CD4-positive, alpha-beta T cell treated with Interleukin-21 for 1 hour (primary cell): ENCODE measurements at regions not wholly inside any gene's neighbourhood (a gene's known extent, or its start where the extent isn't known, plus 50 kb on each side); places are given as distances from the start of the nearest gene placed in this dataset.

Source experiments
- DNase-seq: peaks from one replicate; pipeline ENCODE4 v3.0.0-alpha.2; 2020

DNA sequence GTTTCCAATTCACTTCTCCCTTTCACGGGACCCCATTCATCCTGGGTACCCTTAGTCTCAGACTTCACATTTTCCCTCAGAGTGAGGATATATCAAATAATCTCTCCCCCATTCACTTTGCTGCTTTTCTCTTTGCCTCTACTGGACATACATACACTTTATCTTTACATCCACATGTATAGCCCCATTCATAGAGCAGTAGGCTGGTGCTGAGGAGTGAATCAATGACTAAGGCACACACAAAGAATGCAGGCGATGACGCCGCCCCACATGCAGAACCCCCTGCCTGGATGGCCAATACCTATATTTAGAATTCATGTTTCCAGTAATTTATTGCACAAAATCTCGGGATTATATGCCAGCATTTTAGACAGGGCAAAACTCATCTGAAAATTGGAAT, 554.3 kb upstream of the TENM3 start:
- no peak for DNase-seq

DNA sequence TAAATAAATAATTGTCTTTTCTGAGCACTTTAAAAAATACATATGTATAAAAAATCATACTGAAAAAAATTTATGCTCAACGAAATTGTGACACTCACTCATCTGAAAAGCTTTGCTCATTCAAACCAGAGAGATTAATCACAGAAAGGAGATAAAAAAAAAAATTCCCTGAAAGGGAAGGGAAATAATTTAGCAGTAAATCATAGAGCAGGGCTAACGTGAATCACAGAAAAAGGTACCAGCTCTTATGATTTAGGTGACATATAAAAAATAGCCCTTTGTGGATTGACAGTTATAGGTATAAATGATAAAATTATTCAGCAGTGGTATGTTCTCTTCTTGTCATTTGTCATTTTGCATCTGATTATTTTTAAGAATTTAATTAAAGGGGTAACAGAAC, 552.7 kb upstream of the TENM3 start:
- no peak for DNase-seq

DNA sequence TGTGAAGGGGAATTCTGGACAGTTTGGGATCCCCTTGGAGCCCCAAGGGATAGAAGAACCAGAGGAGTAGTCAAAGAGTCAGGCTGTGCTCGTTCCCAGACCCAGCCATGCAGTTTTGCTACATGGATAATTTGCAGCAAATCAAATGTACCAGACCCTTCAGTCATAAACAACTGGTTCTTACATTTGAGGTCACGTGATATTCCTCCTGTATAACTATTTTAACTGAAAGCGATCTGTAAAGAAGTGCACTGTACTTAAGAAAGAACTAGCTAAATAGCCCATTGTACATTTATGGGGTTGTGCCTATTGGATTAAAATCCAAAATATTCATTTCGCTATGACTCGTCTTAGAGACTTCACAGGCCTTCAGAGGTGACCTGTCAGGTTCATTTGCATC, 550.2 kb upstream of the TENM3 start:
- DNase-seq, result no peak

DNA sequence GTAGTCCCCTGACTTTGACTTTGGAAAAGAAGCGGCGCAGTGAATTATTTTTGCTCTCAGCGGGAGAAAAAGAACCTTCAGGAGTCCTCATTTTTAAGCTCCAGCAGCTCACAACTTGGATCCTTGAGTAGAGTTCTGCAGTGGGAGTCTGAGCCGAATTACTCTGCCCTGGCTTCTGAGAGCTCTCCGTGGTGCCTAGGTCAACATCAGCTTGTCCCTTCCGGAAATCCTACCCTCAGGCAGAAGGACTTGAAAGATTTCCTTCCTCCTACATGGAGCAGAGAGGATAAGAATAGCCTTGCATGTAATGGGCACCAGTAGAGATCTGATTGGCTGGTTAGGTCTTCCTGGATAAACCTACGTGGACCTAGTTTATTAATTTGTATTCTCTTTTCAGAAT, 549.7 kb upstream of the TENM3 start:
- no peak for DNase-seq

DNA sequence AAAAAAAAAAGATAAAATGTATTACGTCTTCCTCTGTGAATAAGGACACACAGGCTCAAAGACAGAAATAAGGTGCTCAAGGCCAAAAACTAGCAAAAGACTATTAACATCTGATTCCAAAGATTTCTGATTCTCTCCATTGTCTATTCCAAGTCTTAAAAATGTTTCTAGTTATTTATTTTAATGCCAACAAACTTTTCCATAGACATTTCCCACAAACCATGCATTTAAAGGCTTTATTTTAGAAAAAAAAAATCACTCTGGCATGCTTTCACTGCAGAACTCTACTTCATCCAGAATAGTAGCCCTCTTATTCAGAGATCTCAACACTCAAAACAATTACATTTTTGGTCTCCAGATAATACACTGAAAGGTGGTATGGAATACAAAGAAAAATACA, 545.0 kb upstream of the TENM3 start:
- DNase-seq, result no peak

DNA sequence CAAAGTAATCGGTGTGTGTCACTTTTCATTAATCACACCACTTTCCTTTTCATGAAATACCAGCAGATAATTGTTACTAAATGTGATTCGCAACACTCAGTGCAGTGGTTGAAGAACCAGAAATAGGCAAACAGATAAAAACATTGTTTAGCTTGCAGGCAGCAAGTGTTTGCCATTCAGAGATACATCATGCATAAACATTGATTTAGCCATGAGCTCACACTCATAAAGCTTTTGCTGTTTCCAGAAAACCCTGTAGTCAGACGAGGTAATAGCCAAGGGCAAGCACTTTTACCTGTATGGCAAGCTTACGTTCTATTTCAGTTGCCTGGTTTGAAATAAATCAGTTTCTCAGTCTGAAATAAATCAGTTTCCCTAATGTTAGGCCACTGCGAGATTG, 542.0 kb upstream of the TENM3 start:
- DNase-seq, result no peak

DNA sequence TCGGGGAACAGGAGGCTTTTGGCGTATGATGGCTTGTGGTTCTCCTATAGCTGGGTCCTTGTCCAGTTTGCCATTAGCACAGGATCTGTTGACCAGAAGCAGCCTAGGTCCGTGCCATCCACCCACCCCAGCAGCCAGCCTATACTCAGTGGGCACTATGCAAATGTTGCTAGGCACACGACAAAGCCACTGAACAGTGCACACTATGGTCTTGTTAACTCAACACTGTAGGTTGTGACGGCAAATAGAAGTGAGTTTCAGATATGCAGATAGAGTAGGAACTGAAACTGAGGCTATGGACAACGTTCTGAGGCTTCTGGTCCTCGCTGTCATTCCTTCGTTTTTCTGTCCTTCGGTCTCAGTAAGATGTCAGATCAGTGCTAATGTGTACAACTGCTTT, 541.3 kb upstream of the TENM3 start:
- no peak for DNase-seq

DNA sequence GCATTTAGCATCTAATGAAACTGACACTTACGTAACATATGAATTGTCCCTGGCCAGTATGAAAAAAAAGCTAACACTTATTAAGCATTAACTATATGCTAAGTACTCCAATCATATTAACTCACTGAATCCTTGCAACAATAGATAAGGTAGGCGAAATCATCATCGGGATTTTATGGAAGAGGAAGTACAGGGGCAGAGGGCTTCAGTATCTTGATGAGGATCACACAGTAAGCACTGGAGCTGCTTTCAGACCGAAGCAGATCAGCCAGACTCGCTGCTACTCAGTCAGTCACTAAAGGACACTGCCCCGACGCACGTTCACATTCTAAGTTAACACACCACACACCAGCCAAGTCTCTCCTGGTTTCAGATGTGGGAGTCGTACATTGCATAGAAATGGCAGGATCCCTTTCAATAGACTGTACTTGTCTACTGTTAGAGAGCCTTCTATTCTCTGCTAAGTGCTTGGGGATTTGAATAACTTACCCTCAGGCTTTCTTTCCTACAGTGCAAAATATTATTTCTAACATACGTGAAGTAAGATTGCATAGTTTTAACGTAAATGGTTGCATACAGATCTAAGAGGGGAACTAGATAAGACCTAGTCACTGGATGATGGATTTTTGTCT, 540.2 kb upstream of the TENM3 start:
- DNase-seq, result no peak

DNA sequence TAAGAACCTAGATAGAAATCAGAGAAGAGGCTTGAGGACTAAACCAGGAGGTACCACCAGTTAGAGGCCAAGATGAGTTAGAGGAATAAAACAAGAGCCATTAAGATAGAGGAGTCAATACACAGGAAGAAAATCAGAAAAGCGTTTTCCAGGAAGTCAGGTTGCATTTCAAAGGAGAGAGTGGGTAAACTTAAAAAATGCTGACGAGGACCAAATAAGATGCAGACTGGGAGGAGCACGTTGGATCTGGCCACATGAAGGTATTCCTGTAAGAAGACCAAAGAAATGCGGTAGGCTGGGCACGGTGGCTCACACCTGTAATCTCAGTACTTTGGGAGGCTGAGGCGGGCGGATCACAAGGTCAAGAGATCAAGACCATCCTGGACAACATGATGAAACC, 533.1 kb upstream of the TENM3 start:
- DNase-seq, result no peak

DNA sequence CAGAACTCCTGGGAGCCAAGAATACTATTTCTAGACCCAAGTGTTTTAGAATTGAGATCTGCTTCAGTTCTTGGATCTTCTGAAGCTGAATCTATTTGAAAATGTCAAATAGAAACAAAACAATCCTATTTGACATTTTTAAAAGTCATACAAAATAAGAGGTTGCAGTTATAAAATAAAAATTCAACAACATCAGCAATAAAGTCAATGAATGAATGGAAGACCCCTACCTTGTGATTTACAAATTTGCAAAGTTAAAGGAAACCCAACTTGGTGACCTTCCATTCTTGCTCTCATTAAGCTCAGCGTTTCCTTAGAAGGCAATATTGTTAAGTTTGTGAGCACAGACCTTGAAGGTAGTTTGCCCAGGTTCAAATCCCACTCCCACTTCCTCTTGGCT, 531.8 kb upstream of the TENM3 start:
- DNase-seq, result no peak

DNA sequence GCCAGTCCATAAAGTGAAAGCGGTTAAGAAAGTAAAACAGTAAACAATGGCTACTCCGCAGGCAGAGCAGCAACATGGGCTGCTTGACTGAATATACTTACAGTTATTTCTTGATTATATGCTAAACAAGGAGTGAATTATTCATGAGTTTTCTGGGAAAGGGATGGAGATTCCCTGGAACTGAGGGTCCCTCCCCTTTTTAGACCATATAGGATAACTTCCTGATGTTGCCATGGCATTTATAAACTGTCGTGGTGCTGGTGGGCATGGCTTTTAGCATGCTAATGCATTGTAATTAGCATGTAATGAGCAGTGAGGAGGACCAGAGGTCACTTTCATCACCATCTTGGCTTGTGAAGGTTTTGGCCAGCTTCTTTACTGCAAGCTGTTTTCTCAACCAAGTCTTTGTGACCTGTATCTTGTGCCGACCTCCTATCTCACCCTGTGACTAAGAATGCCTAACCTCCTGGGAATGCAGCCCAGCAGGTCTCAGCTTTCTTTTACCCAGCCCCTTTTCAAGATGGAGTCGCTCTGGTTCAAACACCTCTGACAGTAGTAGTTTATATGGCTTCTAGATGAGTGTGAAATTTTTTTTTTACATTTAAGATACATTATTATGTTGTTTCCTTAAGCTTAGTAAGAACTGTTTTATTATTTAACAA, 514.8 kb upstream of the TENM3 start:
- DNase-seq, result no peak

DNA sequence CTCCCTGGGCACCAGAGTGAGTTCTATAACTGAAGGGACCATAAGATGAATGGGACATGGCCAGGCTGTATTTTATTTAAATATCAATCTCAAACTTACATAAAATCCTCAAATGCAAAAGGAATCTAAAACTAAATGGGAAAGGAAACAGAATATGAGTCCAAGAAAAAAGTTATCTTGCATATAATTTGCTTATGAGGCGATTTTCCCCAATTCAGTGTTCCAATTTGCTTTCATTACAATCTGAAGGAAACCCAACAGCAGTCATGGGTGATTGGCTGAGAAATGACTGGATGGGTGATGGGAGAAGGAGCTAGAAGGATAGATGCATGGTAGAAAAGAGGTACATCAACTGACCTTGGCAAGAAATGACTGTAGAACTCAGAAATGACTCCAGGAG, 511.3 kb upstream of the TENM3 start:
- DNase-seq, result no peak

DNA sequence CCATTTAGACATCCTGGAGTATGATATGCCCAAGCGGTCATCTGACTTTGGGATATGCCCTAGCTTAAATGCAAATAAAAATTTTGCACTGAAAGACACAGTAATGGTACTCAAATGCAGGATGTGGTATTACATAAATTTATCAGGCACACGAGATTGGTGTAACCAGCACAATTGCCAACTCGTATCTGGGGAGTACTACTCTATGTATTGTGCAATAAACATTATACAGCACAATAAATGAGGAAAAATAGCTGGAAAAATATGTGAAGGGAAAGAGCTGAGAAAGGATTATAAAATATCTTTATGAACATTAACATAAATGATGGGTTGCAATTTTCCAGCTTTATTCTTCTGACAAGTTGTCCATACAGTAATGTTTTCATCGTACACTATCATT, 505.5 kb upstream of the TENM3 start:
- DNase-seq, result no peak

DNA sequence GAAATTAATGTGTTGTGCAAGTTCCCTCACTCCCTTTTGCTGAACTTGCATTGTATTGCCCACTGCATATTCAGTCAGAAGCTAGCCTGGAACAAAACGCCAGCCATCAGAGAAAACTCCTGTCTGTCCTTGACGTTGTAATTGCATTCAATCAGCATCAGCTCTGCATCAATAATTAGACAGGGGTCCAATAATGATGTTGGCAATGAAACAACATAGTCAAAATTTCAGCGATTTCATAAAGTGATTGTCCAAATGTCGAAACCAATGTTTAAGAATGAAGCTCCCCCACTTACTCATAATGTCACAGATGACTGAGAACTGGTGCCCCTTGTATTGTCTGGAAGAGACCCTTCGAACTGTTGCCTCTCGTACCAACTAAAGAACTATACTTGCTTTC, 504.2 kb upstream of the TENM3 start:
- no peak for DNase-seq

DNA sequence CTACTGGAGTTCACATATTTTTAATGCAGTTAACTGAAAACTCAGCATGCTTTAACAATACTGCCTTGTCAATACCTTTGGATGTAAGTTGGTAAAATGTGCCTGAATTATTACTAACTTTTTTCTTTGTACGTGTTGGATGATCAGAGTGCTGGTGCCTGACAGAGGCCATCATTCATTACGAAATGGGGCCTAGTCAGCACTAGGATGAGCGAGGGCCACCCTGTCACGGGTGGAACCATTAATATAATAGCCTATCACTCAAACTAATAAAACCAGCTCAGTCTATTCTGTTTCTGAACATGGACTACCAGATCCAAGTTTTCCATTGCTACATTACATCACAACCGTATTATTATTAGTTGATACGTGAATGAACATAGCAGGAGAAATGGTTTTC, 501.7 kb upstream of the TENM3 start:
- no peak for DNase-seq

DNA sequence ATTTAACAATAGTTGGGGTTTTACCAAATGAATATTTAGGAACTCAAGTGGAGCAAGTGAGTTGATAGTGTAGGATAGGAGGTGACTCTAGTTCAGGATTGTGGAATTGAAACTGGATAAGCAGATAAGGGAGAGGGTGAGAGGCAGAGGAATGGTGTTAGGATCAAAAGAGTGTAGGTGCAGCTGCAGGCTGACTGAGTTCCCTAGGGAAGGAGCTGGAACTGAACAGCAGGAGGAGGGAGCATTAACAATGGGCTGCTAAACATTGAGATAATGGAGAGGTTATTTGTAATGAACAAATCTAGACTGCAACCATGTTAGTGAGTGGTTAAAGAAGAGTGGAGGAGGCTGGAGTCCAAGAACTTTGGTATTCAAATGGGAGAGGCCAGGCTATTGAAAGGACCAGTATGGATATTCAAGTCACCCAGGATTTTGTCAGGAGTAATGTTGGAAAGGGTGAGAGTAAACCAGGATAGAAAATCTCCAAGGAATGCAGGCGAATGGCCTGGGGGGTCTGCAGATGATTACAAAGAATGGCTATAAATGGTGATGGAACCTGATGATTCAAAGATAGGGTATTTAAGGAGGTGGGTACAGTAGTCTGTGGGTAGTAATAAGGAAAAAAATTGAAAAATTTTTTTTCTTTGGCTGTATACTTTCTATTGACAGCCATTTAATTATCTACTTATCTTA, 497.1 kb upstream of the TENM3 start:
- no peak for DNase-seq

DNA sequence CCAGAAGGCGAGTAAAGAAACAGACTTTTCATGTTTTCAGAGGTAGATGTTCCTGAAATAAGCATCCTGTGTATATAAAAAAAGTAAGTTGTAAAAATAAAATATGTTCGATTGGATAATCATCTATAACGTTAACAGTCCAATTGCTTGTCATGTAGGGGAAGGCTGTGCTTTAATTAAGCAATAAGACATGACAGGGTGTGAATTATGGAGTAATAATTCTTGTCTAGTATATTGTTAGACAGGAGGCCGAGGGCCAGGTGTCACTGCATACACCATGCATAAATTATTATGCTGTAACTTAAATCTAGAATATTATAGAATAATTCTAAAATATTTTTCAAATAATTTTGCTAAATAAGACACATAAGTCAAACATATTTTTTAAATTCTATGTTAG, 494.6 kb upstream of the TENM3 start:
- no peak for DNase-seq

DNA sequence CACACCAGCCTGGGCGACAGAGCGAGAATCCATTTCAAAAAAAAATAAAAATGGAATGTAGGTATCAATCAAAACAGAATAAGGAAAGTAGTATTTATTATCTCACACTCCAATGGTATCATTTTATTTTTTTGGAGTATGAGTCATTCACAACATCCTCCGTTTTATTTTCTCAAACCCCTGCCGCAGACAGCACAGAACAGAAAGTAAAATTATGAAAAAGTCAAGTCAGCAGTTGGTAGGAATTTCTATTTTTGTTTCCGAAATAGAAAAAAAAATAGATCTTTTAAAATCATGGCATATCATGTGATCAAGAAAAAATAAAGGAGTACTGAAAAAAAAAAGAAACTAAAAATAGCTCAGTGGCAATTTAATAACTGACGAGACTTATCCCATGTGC, 490.7 kb upstream of the TENM3 start:
- DNase-seq, result no peak

DNA sequence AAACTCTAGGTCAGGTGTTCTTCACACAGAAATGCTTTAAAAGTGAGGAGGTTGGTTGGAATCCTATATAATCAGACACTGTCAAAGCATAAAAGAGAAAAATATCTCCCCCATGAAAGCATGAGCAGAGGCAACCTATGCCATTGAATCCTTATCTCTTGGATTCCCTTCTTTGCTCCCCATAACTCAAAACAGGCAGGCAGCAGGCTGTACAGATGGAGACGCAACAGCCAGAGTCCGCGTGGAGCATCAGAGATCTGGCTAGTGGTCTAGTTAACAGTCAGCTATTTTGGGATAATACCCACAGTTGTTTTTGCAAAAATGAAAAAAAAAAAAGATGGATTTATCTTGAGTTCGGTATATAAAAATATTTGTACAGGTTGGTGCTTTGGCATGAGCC, 490.0 kb upstream of the TENM3 start:
- DNase-seq, result no peak

DNA sequence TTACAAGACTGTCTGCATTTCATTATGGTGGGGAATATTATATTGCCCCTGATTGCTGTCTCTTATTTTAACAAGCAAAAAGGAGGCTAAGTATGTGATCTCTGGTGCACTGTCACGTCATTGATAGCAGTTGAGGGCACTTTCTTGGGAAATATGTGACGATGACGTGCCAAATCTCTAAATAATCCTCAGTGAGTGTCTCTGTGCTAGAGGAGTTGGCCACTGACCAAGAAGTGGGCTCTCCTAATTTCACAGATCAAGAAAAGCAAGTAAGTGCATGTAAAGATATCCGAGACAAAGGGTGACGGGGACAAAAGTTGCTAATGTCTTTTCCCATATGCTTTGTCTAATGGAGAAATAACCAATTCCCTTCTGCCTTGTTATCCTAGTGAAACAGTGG, 487.4 kb upstream of the TENM3 start:
- DNase-seq, result no peak

DNA sequence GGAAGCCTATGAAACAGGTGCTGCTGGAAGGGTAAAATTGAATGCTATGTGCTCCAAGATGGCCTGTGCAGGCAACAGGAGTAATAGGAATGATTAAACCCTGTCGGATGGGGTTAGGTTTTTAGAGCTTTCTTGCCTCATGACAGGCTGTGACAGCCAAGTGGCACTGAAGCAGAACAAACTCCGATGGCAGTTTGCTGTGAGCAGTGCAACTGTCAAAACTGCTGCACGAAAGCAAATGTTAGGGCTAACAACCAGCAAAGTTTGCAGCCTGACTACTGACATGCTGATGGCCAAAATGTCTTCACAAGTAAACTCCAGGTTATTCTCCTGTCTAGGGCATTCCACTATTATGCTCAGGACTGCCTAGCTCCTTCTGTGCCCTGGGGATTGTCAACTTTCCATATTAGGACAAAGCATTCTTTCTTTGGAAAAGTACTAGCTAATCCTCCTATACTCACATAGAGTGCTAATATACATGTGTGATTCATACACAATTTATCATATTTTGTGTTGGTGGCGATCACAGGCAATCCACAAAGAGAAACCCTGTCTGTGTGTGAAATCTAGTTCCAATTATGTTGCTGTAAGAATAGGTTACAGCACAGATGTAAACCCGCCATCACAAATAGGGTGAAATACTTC, 486.6 kb upstream of the TENM3 start:
- DNase-seq, result no peak

DNA sequence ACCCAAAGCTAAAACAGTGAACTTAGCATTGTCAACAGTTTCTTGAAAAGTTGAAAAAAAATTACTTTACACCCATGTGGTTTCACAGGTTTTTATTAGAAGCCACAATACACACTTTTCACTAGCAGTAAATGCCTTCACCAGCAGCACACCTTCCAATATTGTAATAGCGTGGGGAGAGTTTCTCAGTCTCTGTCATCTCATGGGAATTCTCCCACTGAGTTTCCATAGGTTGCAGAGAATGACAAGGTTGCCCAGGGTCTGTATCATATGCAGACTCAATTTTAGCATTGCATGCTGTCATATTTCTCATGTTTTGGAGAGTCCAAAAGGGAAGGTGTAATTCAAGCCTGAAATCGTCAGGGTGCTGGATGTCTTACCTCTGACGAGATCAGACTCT, 486.1 kb upstream of the TENM3 start:
- DNase-seq, result no peak

DNA sequence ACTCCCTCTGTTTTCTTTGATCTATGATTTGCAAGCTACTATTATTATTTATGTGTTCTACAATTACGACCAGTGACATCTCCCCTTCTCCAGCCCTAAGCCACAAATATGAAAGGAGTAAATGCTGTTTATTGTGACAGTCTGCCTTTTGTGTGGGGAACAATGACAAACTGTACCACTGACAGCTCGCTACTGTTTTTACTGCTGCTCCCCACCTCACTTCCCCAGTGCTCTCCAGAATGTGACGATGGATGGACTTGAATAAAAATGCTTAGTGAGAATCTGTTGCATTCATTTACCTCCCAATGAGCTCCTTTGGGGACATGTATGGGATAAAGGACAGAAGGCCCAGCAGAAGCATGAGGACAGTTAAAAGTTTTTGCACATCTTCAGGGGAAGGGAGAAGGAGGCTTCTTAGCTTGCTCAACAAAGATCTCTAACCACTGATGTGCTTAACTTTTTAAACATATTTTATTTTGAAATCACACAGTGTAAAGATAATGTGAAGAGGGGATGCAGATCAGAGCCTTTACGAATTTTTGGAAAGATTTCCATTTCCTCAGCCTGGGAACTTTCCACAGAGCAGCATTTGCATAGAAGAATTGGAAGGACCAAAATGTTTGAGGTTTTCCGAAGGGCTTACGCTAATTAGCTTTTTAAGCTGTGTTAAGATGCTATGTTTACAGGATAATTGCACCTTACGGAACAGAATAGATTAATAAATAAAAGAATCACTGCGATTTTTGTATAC, 485.1 kb upstream of the TENM3 start:
- DNase-seq, result no peak

DNA sequence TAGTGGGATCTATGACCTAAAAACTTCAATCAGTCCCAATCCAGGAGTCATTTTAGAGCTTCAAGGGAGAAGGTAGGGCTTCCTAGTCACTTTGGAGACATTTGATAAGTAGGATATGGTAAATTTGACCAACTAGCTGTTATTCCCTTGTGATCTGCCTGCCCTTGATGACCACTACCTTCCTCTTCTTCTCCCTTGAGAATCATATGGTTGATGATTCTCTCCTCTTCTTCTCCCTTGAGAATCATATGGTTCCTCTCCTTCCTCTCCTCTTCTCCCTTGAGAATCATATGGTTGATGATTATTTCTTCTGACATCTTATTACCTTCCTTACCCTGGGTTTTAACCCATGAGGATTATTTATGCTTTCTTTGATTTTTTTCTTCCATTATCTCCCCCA, 482.6 kb upstream of the TENM3 start:
- DNase-seq, result no peak
